Immature natural killer cell (primary cell): ENCODE measurements at regions not wholly inside any gene's neighbourhood (a gene's known extent, or its start where the extent isn't known, plus 50 kb on each side); places are given as distances from the start of the nearest gene placed in this dataset.

Source experiments
- DNase-seq, 3 donors: peaks; one replicate each; pipeline ENCODE4 v3.0.0; 2022; ENCODE audit warnings: mixed read lengths in 1 of 3
- H3K27ac Mint-ChIP-seq, 6 donors: one replicate each; pipeline ENCODE4 v1.8.0; 2020; ENCODE audit warnings: mixed read lengths in 6 of 6, mild to moderate bottlenecking in 5 of 6, inconsistent platforms in 4 of 6, moderate library complexity in 3 of 6
- H3K27me3 Mint-ChIP-seq, 3 donors: one replicate each; pipeline ENCODE4 v1.8.0; 2020 to 2021; ENCODE audit warnings: low read depth in 3 of 3, mild to moderate bottlenecking in 3 of 3, mixed read lengths in 3 of 3, moderate library complexity in 3 of 3, inconsistent platforms in 1 of 3
- H3K36me3 Mint-ChIP-seq, 3 donors: one replicate each; pipeline ENCODE4 v1.8.0; 2020; ENCODE audit warnings: mixed read lengths in 3 of 3, inconsistent platforms in 2 of 3, mild to moderate bottlenecking in 2 of 3
- H3K4me1 Mint-ChIP-seq, 2 donors: one replicate each; pipeline ENCODE4 v1.8.0; 2020; ENCODE audit warnings: inconsistent platforms in 2 of 2, mild to moderate bottlenecking in 2 of 2, mixed read lengths in 2 of 2, moderate library complexity in 1 of 2
- H3K4me3 Mint-ChIP-seq, 5 donors: one replicate each; pipeline ENCODE4 v1.8.0; 2020; ENCODE audit warnings: mild to moderate bottlenecking in 5 of 5, mixed read lengths in 5 of 5, inconsistent platforms in 3 of 5, moderate library complexity in 3 of 5
- H3K9me3 Mint-ChIP-seq, 6 donors: one replicate each; pipeline ENCODE4 v1.8.0; 2020; ENCODE audit warnings: mild to moderate bottlenecking in 6 of 6, mixed read lengths in 6 of 6, inconsistent platforms in 4 of 6, moderate library complexity in 3 of 6

GRCh38 chr6:126919947-126920346 is 198.5 kb upstream of the RSPO3 start:
- Mint-ChIP-seq H3K27me3 (no peaks in the 10 kb centered on the region), H3K4me1 (no peaks in the 10 kb centered on the region), H3K27ac (no peak overlapping the region)

GRCh38 chr6:126923807-126924206 is 194.7 kb upstream of the RSPO3 start:
- H3K27ac Mint-ChIP-seq = no peak overlapping the region

More at GRCh38 chr6:126919947-126920346, 198.5 kb upstream of the RSPO3 start:
- Mint-ChIP-seq H3K4me3 (no peak overlapping the region), H3K36me3 (no peaks in the 10 kb centered on the region), H3K9me3 (peaks cover 0 to 9% (median 2%) of the 10 kb centered on the region in 6 donors)
- DNase-seq = no peak

GRCh38 chr6:126926926-126927325 is 191.5 kb upstream of the RSPO3 start:
- Mint-ChIP-seq H3K4me3 (no peak overlapping the region), H3K9me3 (peaks cover 0 to 7% (median 0%) of the 10 kb centered on the region in 6 donors), H3K4me1 (no peaks in the 10 kb centered on the region), H3K27me3 (peaks cover 0 to 2% (median 2%) of the 10 kb centered on the region in 3 donors), H3K36me3 (no peaks in the 10 kb centered on the region), H3K27ac (no peak overlapping the region)
- no peak for DNase-seq

More at GRCh38 chr6:126923807-126924206, 194.7 kb upstream of the RSPO3 start:
- no peaks in the 10 kb centered on the region for H3K4me1 Mint-ChIP-seq
- H3K4me3 Mint-ChIP-seq = no peak overlapping the region
- H3K27me3 Mint-ChIP-seq = peaks cover 0 to 2% (median 0%) of the 10 kb centered on the region in 3 donors
- peaks cover 0 to 4% (median 0%) of the 10 kb centered on the region in 6 donors for H3K9me3 Mint-ChIP-seq
- H3K36me3 Mint-ChIP-seq = no peaks in the 10 kb centered on the region
- DNase-seq = no peak

GRCh38 chr6:126927841-126928240 is 190.6 kb upstream of the RSPO3 start:
- no peak for DNase-seq
- peaks cover 0 to 3% (median 2%) of the 10 kb centered on the region in 3 donors for H3K27me3 Mint-ChIP-seq
- no peak overlapping the region for H3K27ac Mint-ChIP-seq
- H3K36me3 Mint-ChIP-seq = no peaks in the 10 kb centered on the region
- H3K4me1 Mint-ChIP-seq = no peaks in the 10 kb centered on the region
- no peak overlapping the region for H3K4me3 Mint-ChIP-seq
- peaks cover 0 to 9% (median 0%) of the 10 kb centered on the region in 6 donors for H3K9me3 Mint-ChIP-seq

- no peak for DNase-seq
- Mint-ChIP-seq H3K9me3 (peaks cover 0 to 6% (median 2%) of the 10 kb centered on the region in 6 donors), H3K4me3 (no peak overlapping the region), H3K4me1 (no peaks in the 10 kb centered on the region), H3K27ac (no peak overlapping the region), H3K27me3 (no peaks in the 10 kb centered on the region), H3K36me3 (no peaks in the 10 kb centered on the region)
Observed at GRCh38 chr6:126937426-126937825, 181.0 kb upstream of the RSPO3 start.

GRCh38 chr6:126939784-126940183 is 178.7 kb upstream of the RSPO3 start:
- Mint-ChIP-seq H3K9me3 (peaks cover 0 to 6% (median 5%) of the 10 kb centered on the region in 6 donors), H3K36me3 (no peaks in the 10 kb centered on the region), H3K27me3 (peaks cover 0 to 3% (median 0%) of the 10 kb centered on the region in 3 donors), H3K4me3 (no peak overlapping the region), H3K27ac (no peak overlapping the region), H3K4me1 (no peaks in the 10 kb centered on the region)
- DNase-seq = no peak

GRCh38 chr6:126941751-126942150 is 176.7 kb upstream of the RSPO3 start:
- Mint-ChIP-seq H3K4me3 (no peak overlapping the region), H3K27me3 (peaks cover 0 to 3% (median 0%) of the 10 kb centered on the region in 3 donors), H3K27ac (no peak overlapping the region), H3K36me3 (no peaks in the 10 kb centered on the region), H3K9me3 (peaks cover 0 to 9% (median 5%) of the 10 kb centered on the region in 6 donors), H3K4me1 (no peaks in the 10 kb centered on the region)
- no peak for DNase-seq

- Mint-ChIP-seq H3K36me3 (no peaks in the 10 kb centered on the region), H3K4me1 (no peaks in the 10 kb centered on the region), H3K4me3 (no peak overlapping the region), H3K27me3 (peaks cover 0 to 3% (median 3%) of the 10 kb centered on the region in 3 donors), H3K9me3 (peaks cover 0 to 15% (median 5%) of the 10 kb centered on the region in 6 donors), H3K27ac (no peak overlapping the region)
- DNase-seq = no peak
Observed at GRCh38 chr6:126944512-126944911, 174.0 kb upstream of the RSPO3 start.

- H3K36me3 Mint-ChIP-seq = no peaks in the 10 kb centered on the region
- H3K4me1 Mint-ChIP-seq = no peaks in the 10 kb centered on the region
- no peak overlapping the region for H3K27ac Mint-ChIP-seq
- peaks cover 0 to 15% (median 5%) of the 10 kb centered on the region in 6 donors for H3K9me3 Mint-ChIP-seq
- no peak overlapping the region for H3K4me3 Mint-ChIP-seq
- no peak for DNase-seq
- H3K27me3 Mint-ChIP-seq = peaks cover 0 to 3% (median 3%) of the 10 kb centered on the region in 3 donors
Observed at GRCh38 chr6:126945150-126945685, 173.3 kb upstream of the RSPO3 start.

- H3K36me3 Mint-ChIP-seq = no peaks in the 10 kb centered on the region
- peaks cover 0 to 3% (median 3%) of the 10 kb centered on the region in 3 donors for H3K27me3 Mint-ChIP-seq
- no peak overlapping the region for H3K4me3 Mint-ChIP-seq
- DNase-seq = no peak
- peaks cover 0 to 15% (median 5%) of the 10 kb centered on the region in 6 donors for H3K9me3 Mint-ChIP-seq
- H3K27ac Mint-ChIP-seq = no peak overlapping the region
- H3K4me1 Mint-ChIP-seq = no peaks in the 10 kb centered on the region
Observed at GRCh38 chr6:126945812-126946360, 172.6 kb upstream of the RSPO3 start.

GRCh38 chr6:126947070-126947469 is 171.4 kb upstream of the RSPO3 start:
- Mint-ChIP-seq H3K27me3 (peaks cover 0 to 3% (median 3%) of the 10 kb centered on the region in 3 donors), H3K36me3 (no peaks in the 10 kb centered on the region), H3K9me3 (peaks cover 0 to 15% (median 6%) of the 10 kb centered on the region in 6 donors), H3K27ac (no peak overlapping the region), H3K4me3 (no peak overlapping the region), H3K4me1 (no peaks in the 10 kb centered on the region)
- DNase-seq = no peak

- Mint-ChIP-seq H3K4me1 (no peaks in the 10 kb centered on the region), H3K36me3 (no peaks in the 10 kb centered on the region), H3K27ac (no peak overlapping the region), H3K27me3 (peaks cover 0 to 4% (median 0%) of the 10 kb centered on the region in 3 donors), H3K9me3 (peaks cover 1 to 10% (median 6%) of the 10 kb centered on the region in 6 donors), H3K4me3 (no peak overlapping the region)
- DNase-seq = no peak
Observed at GRCh38 chr6:126949786-126950185, 168.7 kb upstream of the RSPO3 start.

- H3K27me3 Mint-ChIP-seq = peaks cover 0 to 1% (median 0%) of the 10 kb centered on the region in 3 donors
- H3K9me3 Mint-ChIP-seq = peaks cover 0 to 14% (median 5%) of the 10 kb centered on the region in 6 donors
- no peaks in the 10 kb centered on the region for H3K36me3 Mint-ChIP-seq
- no peak overlapping the region for H3K4me3 Mint-ChIP-seq
- H3K4me1 Mint-ChIP-seq = no peaks in the 10 kb centered on the region
- H3K27ac Mint-ChIP-seq = no peak overlapping the region
- DNase-seq = no peak
Observed at GRCh38 chr6:126955621-126956020, 162.8 kb upstream of the RSPO3 start.

GRCh38 chr6:126957721-126958120 is 160.8 kb upstream of the RSPO3 start:
- Mint-ChIP-seq H3K36me3 (no peaks in the 10 kb centered on the region), H3K27me3 (no peaks in the 10 kb centered on the region), H3K4me1 (no peaks in the 10 kb centered on the region), H3K27ac (no peak overlapping the region), H3K9me3 (peaks cover 0 to 11% (median 4%) of the 10 kb centered on the region in 6 donors), H3K4me3 (no peak overlapping the region)
- DNase-seq = no peak

GRCh38 chr6:126959765-126960164 is 158.7 kb upstream of the RSPO3 start:
- Mint-ChIP-seq H3K9me3 (peaks cover 0 to 11% (median 3%) of the 10 kb centered on the region in 6 donors), H3K4me1 (no peaks in the 10 kb centered on the region), H3K27me3 (no peaks in the 10 kb centered on the region), H3K36me3 (no peaks in the 10 kb centered on the region), H3K27ac (no peak overlapping the region), H3K4me3 (no peak overlapping the region)
- DNase-seq = no peak
